GM21717 (cell line): ENCODE measurements at regions not wholly inside any gene's neighbourhood (a gene's known extent, or its start where the extent isn't known, plus 50 kb on each side); places are given as distances from the start of the nearest gene placed in this dataset.
"Not testable (repeated sequence)": the region's sequence is repeated elsewhere in the genome, so short reads cannot be mapped to it uniquely, and the experiment has no call there.

ENCODE experiments used
- ATAC-seq: cut with Tn5 transposase; IDR thresholded peaks from one replicate; pipeline ENCODE4 v1.9.1; 2021; ENCODE audit warnings: mild to moderate bottlenecking, moderate library complexity; ENCODE audit not compliant: unreplicated experiment

DNA sequence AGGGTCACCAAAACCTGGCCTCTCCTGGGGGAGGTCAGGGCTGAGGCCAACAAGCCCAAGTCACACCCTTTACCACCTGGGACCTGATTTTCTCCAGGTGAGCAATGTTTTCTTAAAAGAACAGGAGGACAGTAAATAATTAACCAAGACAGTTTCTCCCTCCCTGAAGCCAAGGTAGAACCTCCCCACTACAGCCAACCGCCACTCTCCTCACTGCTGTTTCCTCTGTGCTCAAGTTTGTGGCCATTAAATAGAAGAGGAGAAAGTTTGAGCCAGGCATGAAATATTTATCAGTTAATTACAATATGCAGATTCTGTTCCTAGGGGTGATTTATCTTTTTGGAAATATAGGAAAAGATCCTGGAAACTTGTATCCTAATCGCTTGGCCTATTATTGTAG, 150.6 kb upstream of the ANKRD20A1 start:
- ATAC-seq = not testable (repeated sequence)

DNA sequence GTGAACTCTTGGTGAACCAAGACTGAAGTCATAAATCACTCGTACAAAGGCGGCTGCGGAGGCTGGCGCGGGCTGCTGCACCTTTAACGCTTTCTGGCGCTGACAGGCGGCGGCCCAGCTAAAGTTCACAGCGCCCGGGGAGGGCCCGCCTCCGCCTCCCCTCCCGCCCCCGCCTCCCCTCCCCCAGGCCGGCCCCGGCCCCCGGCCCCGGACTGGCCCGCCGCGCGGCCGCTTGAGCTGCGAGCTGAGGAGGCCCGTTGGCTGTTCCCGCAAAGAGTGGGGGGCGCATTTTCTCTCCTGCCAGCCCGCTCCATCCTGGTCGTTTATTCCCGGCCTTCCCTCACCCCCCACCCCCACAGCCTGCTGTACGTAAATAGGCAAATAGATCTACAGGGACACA, 147.3 kb upstream of the ANKRD20A1 start:
- not testable (repeated sequence) for ATAC-seq

DNA sequence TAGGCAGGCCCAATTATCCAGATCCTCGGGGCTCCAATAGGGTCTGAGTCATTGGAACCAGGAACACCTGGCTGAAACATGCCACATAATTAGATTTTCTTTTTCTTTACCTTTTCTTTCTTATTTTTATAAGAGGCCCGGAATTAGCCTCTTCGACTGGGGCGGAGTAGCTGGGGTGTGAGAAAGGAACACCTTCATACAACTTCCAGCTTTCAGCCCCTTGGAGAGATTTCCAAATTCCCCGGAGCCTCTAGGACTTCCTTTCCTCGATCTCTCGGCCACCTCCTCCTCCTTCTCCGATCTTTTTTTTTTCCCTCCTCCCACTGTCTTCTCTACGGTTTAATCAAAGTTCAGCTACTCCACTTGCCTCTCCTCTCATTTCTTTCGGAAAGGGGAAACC, 146.8 kb upstream of the ANKRD20A1 start:
- ATAC-seq = not testable (repeated sequence)

DNA sequence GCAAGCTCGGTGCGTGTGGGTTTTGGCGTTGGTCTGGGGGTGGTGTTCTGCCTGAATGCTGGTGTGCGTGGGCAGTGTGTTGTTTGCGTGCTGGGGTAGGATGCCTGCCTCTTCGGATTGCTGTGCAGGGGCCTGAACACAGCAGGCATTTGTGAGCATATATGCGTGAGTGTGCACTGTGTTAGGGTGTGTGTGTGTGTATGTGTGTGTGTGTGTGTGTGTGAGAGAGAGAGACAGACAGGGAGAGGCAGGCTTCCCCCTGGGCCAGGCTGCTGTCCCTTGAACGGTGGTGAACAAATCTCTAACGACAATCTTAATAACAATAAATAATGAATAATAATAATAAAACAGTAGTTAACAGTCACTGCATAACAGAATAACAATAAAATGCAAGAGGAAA, 145.8 kb upstream of the ANKRD20A1 start:
- ATAC-seq = not testable (repeated sequence)

DNA sequence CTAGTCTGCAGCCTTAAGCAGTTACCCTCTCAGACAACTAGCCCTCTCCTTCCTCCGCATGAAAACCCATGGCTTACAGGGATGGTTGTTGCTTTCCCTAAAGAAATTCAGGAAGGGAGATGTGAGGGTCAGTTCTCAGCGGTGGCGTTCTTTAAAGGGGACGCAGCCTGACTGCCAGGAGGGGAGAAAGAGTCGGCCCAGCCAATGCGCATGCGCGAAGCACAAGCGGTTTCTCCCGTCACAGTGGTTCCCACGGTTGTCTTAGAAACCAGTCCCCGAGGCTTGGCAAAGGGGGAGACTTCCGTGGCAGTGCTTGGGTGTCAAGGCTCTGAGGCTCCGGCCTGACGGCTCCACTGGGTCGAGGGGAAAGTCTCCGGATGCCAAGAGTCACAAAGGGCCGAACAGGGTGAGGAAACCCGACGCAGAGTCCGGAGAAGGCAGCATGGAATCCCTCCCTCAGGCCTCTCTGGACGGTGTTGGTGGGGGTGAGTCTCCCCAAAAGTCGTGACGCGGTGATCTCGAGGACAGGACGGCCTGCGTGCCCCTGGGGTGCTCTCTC, 140.8 kb upstream of the ANKRD20A1 start:
- not testable (repeated sequence) for ATAC-seq

DNA sequence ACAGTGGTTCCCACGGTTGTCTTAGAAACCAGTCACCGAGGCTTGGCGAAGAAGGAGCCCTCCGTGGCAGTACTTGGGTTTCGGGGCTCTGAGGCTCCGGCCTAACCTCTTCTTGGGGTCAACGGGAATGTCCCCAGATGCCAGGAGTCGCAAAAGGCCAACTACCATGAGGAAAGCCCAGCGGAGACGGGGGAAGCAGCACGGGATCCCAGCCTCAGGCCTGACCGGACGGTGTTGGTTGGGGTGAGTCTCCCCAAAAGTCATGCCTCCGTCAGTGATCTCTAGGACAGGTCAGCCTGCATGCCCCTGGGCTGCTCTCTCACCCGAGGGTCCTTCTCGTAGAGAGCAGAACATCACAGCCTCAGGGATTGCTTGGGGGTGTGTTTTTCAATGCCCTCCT, 138.2 kb upstream of the ANKRD20A1 start:
- ATAC-seq = not testable (repeated sequence)

DNA sequence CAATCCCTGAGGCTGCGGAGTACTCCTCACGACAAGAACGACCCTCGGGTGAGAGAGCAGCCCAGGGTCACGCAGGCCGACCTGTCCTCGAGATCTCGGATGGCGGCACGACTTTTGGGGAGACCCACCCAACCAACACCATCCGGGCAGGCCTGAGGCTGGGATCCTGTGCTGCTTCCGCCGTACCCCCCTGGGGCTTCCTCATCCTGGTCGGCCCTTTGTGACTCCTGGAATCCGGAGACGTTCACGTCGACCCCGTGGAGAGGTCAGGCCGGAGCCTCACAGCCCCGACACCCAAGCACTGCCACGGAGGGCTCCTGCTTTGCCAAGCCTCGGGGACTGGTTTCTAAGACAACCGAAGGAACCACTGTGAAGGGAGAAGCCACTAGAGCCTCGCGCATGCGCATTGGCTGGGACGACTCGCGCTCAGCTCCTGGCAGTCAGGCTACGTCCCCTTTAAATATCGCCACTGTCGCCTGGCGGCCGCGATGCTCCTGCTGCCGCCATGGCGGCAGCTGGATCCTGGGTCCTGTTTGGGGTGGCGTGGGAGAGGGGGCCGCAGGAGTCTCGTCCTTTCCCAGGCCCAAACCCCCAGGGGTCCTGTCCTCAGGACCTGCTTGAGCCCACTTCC, 136.2 kb upstream of the ANKRD20A1 start:
- peak; percentile 90 for ATAC-seq

DNA sequence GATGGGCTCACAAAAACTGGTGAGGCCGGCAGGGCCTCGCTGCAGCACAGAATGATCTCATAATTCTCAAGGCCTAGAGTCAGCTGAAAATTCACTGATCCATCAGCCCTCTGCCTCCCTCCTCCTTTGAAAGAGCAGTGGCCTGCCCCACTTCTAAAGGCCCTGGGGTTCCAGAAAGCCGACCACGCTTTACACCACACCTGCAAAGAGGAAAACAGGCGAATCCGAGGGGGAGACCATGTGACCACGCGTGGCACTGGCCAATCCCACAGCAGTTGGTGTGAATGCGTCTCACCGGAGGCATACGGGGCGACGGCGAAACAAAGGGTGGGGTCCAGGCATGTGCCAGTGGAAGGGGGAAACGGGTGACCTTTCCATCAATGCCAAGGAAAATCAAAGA, 135.5 kb upstream of the ANKRD20A1 start:
- peak; percentile 68 for ATAC-seq

DNA sequence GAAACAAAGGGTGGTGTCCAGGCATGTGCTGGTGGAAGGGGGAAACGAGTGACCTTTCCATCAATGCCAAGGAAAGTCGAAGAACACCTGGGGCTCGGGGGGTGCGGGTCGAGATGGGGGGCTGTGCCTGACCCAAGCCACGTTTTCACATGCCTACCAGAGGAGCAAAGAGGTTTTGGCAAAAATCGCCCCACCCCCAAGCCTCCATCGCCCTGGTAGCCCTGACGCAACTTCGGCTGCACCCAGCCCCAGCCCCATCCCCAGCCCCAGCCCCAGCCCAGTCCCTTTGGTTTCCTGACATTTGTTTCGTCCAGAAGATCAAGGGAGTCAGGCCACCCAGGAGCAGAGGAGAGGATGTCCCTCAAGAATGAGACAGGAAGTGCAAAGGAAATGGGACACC, 133.8 kb upstream of the ANKRD20A1 start:
- not testable (repeated sequence) for ATAC-seq

DNA sequence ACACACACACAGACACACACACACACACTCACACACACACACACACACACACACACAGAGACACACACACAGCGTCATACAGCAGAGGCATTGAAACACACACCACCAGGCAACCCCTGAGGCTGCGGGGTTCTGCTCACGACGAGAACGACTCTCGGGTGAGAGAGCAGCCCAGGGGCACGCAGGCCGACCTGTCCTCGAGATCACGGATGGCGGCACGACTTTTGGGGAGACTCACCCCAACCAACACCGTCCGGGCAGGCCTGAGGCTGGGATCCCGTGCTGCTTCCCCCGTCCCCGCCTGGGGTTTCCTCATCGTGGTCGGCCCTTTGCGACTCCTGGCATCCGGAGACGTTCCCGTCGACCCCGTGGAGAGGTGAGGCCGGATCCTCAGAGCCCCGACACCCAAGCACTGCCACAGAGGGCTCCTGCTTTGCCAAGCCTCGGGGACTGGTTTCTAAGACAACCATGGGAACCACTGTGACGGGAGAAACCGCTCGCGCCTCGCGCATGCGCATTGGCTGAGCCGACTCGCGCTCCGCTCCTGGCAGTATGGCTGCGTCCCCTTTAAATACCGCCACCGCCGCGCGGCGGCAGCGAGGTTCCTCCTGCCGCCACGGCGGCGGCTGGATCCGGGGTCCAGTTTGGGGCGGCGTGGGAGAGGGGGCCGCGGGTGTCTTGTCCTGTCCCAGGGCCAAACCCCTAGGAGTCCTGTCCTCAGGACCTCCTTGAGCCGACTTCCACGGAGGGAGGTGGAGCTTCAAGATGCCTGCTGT, 132.3 kb upstream of the ANKRD20A1 start:
- ATAC-seq = peak; percentile 67

DNA sequence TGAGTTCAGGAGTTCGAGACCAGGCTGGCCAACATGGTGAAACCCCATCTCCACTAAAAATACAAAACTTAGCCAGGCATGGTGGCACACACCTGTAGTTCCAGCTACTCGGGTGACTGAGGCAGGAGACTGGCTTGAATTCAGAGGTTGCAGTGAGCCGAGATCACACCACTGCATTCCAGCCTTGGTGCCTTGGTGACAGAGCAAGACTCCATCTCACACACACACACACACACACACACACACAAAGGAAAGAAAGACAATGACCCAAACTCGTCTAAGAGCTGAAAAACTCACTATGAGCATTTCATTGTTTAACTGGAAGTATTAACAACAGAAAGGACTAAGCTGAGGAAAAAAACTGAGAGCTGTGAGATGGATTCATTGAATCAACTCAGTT, 95.6 kb upstream of the ANKRD20A1 start:
- ATAC-seq = not testable (repeated sequence)

DNA sequence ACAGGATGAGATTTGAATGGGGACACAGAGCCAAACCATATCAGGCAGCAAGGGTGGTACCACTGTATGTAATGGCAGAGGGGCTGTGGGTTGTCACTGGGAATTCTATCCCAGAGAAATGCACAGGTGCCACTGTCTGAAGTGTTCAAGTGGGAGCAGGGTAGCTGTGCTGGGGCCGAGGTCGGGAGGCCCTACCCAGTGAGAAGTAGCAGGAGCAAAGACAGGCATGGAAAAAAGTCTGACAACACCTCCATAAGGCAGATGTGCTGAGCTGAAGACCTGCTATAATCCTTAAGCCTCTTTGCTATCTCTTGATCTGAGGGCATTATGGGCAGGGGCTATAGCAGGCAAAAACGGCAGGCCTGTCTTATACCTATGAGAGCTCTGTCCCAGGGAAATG, 86.9 kb upstream of the ANKRD20A1 start:
- not testable (repeated sequence) for ATAC-seq

DNA sequence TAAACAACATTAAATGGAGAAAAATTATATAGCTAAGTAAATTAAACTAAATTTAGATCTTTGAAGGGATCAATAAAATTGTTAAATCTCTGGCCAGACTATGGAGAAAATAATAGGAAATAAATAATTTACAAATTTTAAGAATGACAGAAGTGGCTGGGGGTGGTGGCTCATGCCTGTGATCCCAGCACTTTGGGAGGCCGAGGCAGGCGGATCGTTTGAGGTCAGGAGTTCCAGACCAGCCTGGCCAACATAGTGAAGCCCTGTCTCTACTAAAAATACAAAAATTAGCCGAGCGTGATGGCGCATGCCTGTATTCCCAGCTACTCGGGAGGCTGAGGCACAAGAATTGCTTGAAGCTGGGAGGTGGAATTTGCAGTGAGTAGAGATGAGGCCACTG, 58.6 kb upstream of the ANKRD20A1 start:
- not testable (repeated sequence) for ATAC-seq
